Osteoblast (primary cell): ENCODE measurements at regions not wholly inside any gene's neighbourhood (a gene's known extent, or its start where the extent isn't known, plus 50 kb on each side); places are given as distances from the start of the nearest gene placed in this dataset.

Experiments used
- DNase-seq: peaks from one replicate; pipeline ENCODE4 v3.0.0; 2011; ENCODE audit warnings: low spot score, mixed read lengths; ENCODE audit not compliant: insufficient read length; ENCODE audit errors: missing footprints
- H2AFZ ChIP-seq: 2 replicates; pipeline ENCODE4 v1.6.0; 2011; ENCODE audit warnings: mild to moderate bottlenecking, low read length
- H3K27ac ChIP-seq: 2 replicates; pipeline ENCODE4 v1.5.1; 2011; ENCODE audit warnings: mild to moderate bottlenecking, low read depth, low read length, moderate library complexity
- H3K27me3 ChIP-seq: 2 replicates; pipeline ENCODE4 v1.6.0; 2012; ENCODE audit warnings: mild to moderate bottlenecking, control low read depth, inconsistent platforms, low read length, moderate library complexity; ENCODE audit not compliant: insufficient read depth
- H3K36me3 ChIP-seq: 2 replicates; pipeline ENCODE4 v1.5.1; 2011; ENCODE audit warnings: mild to moderate bottlenecking, low read length, control low read depth, moderate library complexity; ENCODE audit not compliant: insufficient read depth
- H3K4me1 ChIP-seq: 2 replicates; pipeline ENCODE4 v1.5.1; 2011; ENCODE audit warnings: mild to moderate bottlenecking, low read length, control low read depth, moderate library complexity; ENCODE audit not compliant: insufficient read depth
- H3K4me2 ChIP-seq: 2 replicates; pipeline ENCODE4 v1.6.0; 2011; ENCODE audit warnings: mild to moderate bottlenecking, low read length; ENCODE audit not compliant: insufficient read depth
- H3K4me3 ChIP-seq: fragments of 200-600 bp; sonication (generic); 3 replicates; pipeline ENCODE4 v1.5.1; 2012; ENCODE audit warnings: mild to moderate bottlenecking, low read length, inconsistent platforms; ENCODE audit not compliant: insufficient read depth
- H3K79me2 ChIP-seq: 2 replicates; pipeline ENCODE4 v1.6.0; 2012; ENCODE audit warnings: mild to moderate bottlenecking, low read length, control low read depth, inconsistent platforms; ENCODE audit not compliant: insufficient read depth
- H3K9me3 ChIP-seq: 2 replicates; pipeline ENCODE4 v1.5.1; 2011; ENCODE audit warnings: low read depth, low read length, control low read depth
- H4K20me1 ChIP-seq: 2 replicates; pipeline ENCODE4 v1.6.0; 2012; ENCODE audit warnings: mild to moderate bottlenecking, low read length, control low read depth; ENCODE audit not compliant: insufficient read depth
- TF ChIP-seq, protein P1 (sequence below): IDR thresholded peaks from 2 replicates; pipeline ENCODE4 v1.5.1; 2011; ENCODE audit warnings: mild to moderate bottlenecking, low read depth, low read length, moderate library complexity; ENCODE audit errors: extremely low read depth

DNA sequence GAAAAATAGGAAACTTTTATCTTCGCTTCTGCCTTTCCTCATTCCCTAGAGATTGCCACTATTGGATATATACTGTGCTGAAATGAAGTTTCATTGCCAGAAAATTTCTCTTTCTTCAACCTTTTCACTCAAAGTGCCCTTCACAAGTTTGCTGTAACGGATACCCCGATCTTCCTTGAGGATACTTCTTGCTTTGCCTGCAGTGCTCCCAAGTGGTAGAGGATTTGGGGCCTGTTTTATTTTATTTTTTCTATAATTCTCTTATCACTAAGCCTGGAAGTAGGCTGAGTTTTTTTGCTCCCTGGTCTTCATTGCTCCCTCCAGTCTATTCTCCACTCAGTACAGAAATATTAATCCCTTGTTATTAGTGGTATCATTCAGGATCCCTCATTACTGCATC is 481.4 kb upstream of the CDH18 start:
- no peak overlapping the region for H3K4me2 ChIP-seq
- H3K79me2 ChIP-seq, result no peaks in the 10 kb centered on the region
- H3K36me3 ChIP-seq, result no peaks in the 10 kb centered on the region
- TF ChIP-seq, protein P1, sequence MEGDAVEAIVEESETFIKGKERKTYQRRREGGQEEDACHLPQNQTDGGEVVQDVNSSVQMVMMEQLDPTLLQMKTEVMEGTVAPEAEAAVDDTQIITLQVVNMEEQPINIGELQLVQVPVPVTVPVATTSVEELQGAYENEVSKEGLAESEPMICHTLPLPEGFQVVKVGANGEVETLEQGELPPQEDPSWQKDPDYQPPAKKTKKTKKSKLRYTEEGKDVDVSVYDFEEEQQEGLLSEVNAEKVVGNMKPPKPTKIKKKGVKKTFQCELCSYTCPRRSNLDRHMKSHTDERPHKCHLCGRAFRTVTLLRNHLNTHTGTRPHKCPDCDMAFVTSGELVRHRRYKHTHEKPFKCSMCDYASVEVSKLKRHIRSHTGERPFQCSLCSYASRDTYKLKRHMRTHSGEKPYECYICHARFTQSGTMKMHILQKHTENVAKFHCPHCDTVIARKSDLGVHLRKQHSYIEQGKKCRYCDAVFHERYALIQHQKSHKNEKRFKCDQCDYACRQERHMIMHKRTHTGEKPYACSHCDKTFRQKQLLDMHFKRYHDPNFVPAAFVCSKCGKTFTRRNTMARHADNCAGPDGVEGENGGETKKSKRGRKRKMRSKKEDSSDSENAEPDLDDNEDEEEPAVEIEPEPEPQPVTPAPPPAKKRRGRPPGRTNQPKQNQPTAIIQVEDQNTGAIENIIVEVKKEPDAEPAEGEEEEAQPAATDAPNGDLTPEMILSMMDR, result no peak
- H3K27me3 ChIP-seq, result no peaks in the 10 kb centered on the region
- H3K4me1 ChIP-seq, result no peaks in the 10 kb centered on the region
- no peaks in the 10 kb centered on the region for H4K20me1 ChIP-seq
- H3K27ac ChIP-seq, result no peak overlapping the region
- no peak overlapping the region for H2AFZ ChIP-seq
- H3K9me3 ChIP-seq, result no peaks in the 10 kb centered on the region
- no peak overlapping the region for H3K4me3 ChIP-seq
- no peak for DNase-seq

DNA sequence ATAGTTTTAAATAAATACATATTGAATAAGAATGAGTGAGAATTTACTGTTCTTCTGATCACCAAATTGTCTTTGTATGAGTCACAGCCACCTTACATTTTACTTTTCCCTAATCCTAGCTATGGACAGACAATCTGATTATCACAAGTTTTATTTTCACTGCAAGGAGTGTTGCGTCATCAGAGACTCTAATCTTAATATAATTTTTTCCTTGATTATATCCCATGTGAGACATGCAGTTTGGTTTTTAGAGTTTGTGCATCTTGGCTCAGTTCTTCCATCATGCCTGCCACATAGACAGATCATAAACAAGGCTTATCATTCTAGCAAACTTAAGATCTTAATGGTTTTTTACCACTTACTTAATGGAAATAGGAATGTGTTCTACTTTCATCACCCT is 478.5 kb upstream of the CDH18 start:
- Histone ChIP-seq H3K36me3 (no peaks in the 10 kb centered on the region), H3K79me2 (no peaks in the 10 kb centered on the region), H2AFZ (no peak overlapping the region), H3K4me3 (no peak overlapping the region), H3K27me3 (no peaks in the 10 kb centered on the region), H3K27ac (no peak overlapping the region), H4K20me1 (no peaks in the 10 kb centered on the region), H3K9me3 (no peaks in the 10 kb centered on the region), H3K4me1 (no peaks in the 10 kb centered on the region), H3K4me2 (no peak overlapping the region)
- no peak for DNase-seq
- TF ChIP-seq, protein P1, result no peak

DNA sequence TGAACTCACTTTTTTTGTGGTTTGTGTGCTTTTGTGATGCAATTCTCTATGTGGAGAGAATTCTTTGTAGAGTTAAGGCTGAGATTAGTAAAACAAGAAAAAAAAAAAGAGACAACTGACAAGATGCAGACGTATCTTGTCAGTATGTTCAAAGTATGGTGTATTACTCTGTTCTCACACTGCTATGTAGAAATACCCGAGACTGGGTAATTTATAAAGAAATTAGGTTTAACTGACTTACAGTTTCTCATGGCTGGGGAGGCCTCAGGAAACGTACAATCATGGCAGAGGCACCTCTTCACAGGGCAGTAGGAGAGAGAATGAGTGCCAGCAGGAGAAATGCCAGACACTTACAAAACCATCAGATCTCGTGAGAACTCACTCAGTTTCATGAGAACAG is 475.2 kb upstream of the CDH18 start:
- Histone ChIP-seq H3K27me3 (no peaks in the 10 kb centered on the region), H4K20me1 (no peaks in the 10 kb centered on the region), H2AFZ (no peak overlapping the region), H3K36me3 (no peaks in the 10 kb centered on the region), H3K27ac (no peak overlapping the region), H3K4me1 (no peaks in the 10 kb centered on the region), H3K4me2 (no peak overlapping the region), H3K79me2 (no peaks in the 10 kb centered on the region), H3K4me3 (no peak overlapping the region), H3K9me3 (no peaks in the 10 kb centered on the region)
- TF ChIP-seq, protein P1, result no peak
- no peak for DNase-seq

DNA sequence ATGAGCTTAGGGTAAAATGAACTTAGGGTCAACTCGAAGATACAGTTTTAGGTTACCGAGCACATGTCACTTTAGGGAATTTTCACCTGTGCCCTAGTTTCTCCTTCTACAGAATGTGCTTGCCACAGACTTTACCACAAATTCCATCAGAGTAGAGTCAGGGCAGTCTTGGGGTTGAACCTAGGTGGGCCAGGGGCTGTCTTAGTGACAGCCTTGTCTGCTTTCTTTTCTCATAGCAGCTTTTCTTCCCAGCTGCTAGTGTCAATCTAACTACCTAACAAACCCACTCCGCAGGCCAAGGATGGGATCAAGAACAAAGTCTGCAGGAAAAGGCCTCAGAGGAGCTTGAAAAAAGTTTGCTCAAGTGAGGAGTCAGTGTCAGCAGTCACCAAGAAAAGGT is 458.1 kb upstream of the CDH18 start:
- no peak overlapping the region for H3K27ac ChIP-seq
- H3K79me2 ChIP-seq, result no peaks in the 10 kb centered on the region
- no peak overlapping the region for H3K4me3 ChIP-seq
- no peak overlapping the region for H3K4me2 ChIP-seq
- no peaks in the 10 kb centered on the region for H3K27me3 ChIP-seq
- TF ChIP-seq, protein P1, result no peak
- no peaks in the 10 kb centered on the region for H4K20me1 ChIP-seq
- DNase-seq, result no peak
- no peaks in the 10 kb centered on the region for H3K4me1 ChIP-seq
- H3K36me3 ChIP-seq, result no peaks in the 10 kb centered on the region
- no peaks in the 10 kb centered on the region for H3K9me3 ChIP-seq
- no peak overlapping the region for H2AFZ ChIP-seq
